H54 (cell line): ENCODE measurements at regions not wholly inside any gene's neighbourhood (a gene's known extent, or its start where the extent isn't known, plus 50 kb on each side); places are given as distances from the start of the nearest gene placed in this dataset.
"Not testable (repeated sequence)": the region's sequence is repeated elsewhere in the genome, so short reads cannot be mapped to it uniquely, and the experiment has no call there.

ENCODE experiments used
- DNase-seq: peaks from one replicate; pipeline ENCODE4 v3.0.0; 2011; ENCODE audit warnings: low spot score, mixed read lengths; ENCODE audit not compliant: insufficient read length
- FAIRE-seq: peaks from 3 replicates; lab custom pipeline; 2011; peaks lifted over from hg19 to GRCh38; lab: Jason Lieb, UNC
- POLR2A ChIP-seq: IDR thresholded peaks from 2 replicates; pipeline ENCODE4 v1.6.1; 2011; ENCODE audit warnings: low read depth, mild to moderate bottlenecking, low read length

DNA sequence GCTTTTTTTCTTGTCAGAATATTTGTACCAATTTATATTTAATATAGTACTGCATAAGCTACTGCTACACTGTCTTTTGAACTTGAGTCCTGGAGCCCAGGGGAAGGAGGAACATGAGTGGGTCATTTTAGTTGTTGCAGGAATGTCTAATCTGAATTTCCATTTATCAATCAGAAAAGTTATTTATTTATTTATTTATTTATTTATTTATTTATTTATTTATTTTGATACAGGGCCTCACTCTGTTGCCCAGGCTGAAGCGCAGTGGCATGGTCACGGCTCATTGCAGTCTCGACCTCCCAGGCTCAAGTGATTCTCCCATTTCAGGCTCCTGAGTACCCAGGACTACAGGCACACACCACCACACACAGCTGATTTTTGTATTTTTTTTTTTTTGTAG is 712.6 kb downstream of the NR2F1-AS1 start:
- DNase-seq (no peak), FAIRE-seq (no peak)
- no peak for TF ChIP-seq POLR2A

DNA sequence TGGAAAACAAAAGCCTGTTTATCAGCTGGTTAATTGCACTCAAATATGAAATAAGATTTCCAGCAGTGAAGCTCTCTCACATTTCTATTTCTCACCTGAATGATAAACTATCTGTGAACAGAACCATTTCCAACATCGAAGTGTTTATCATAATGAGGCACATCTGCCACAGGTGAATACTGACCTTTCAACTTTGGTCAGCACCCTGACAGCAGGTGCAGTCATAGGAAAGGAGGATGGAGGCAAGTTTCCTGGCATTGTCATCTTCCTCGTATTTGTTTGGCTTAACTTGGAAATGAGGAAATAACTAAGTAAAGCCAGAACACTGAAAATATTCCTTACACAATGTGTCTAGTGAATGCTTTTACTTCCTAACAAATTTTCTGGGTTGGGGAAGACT is 716.4 kb downstream of the NR2F1-AS1 start:
- DNase-seq (no peak), FAIRE-seq (no peak)
- TF ChIP-seq POLR2A: no peak

DNA sequence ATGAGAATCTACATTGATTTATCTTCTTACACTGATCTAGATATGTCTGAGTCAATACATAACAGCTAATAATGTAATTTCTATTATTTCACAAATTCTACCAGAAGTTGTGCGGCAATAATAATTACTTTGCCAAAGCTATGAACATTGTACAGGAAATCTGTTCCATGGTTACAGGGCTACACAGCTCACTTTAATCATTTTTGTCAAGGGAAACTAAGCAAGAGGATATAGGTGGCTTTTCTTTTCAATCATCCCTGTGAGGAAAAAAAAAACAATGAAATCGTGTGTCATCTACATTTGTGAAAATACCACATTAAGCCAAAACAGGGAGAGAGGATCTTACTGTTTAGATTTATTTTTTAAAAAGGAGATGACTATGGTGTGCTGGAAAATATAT is 717.4 kb downstream of the NR2F1-AS1 start:
- TF ChIP-seq POLR2A: no peak
- DNase-seq: no peak
- FAIRE-seq: no peak

DNA sequence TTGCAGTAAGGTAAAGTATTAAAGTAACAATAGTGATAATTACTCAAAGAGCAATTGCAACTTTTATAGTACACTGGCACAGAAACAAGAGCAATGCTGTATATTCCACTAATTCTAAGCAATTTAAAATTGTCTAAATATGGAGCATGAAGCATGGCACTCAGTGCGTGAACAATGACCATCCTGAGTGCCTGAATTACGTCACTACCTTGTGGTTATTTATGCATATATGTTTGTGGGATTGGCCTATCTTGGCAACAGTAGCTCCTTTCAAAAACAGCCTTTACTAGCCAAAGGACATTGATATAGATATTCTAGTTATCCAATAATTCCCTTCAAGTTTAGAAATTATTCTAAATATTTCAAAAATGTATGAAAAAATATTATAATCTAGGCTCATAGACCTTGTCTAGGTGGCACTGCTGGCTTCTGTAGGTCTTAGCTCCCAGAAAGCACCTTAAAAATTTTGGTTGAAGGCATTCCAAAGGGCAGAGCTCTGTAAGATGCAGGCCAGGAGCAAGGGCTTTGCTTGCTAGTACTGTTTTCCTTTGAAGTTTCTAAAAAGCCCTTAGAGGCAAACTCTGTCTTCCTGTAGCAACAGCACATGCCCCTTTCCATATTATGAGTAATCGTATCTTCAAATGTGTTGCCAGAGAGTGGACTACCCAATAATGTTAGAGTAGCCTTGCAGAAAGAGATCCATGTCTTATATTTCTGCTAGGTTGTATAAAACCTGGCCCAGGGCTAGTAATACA is 719.3 kb downstream of the NR2F1-AS1 start:
- no peak for TF ChIP-seq POLR2A
- FAIRE-seq: no peak
- no peak for DNase-seq

DNA sequence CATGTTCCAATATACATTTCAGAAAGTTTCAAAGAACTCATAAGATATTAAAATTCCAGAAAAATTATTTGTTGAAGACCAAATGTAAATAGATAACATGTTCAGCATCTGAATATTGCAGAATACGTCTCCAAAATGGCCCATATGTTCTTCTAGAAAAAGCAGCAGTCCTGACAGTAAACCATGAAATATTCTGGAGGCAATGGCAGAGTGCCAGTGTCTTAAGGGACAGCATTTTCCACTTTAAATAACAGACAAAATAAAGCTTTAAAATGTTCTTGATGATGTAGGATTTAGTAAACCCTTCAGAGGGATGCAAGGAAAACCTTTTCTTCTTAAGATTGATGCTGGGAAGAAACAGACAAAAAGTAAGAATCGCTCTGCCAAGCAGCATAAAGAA is 721.0 kb downstream of the NR2F1-AS1 start:
- TF ChIP-seq POLR2A: no peak
- DNase-seq: no peak
- no peak for FAIRE-seq

DNA sequence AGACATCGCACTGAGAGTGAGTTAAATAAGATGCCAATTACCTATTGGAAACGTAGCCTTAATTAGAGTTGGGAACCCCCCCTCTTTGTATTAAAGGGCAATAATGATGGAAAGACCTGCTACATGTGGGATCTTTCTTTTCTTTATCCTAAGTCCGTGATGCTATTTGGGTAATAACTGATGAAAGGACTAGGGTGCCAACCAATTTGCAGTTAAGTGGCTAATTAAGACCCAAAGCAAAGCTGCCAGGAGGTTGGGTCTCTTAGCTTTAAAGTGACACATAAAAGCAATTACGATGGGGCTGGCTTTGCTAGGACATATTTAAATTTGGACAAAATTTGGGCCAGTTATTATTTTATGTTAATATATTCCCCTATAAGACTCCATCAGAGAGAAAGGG is 728.8 kb downstream of the NR2F1-AS1 start:
- no peak for FAIRE-seq
- DNase-seq: no peak
- no peak for TF ChIP-seq POLR2A

DNA sequence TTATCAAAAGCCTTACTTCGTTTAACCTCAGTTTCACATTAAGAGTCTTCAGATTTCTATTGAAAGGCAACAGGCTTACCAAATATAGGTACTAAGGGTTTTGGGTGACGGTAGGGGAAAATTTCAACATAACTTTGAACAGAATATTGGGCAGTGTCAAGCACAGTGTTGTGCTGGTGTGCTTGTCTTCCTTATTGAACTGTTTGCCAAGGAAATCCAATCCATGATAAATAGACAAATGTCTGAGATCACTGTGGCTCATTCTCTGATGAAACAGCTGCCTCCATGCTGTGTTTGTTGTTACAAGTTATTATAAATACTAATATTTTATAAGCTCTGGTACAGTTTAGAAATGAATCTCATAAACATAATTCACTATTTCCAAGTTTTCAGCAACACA is 730.1 kb downstream of the NR2F1-AS1 start:
- DNase-seq (no peak), FAIRE-seq (no peak)
- TF ChIP-seq POLR2A: no peak

DNA sequence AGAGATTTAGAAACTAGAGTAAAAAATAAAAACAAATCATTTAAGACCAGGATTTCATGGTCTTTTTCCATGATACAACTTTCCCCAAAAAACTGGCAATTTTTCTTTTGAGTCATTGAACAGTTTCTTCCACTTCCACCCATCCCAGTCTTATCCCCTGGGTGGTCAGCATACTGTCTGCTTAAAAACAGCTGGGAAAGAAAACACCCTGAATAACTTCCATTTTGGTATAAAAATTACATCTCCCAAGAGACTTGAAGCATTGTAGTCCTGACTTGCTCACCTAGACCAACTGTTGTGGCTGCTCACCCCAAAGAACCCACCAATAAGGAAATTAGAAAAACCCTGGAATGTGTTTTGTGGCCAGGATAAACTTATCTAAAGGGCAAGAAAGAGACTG is 731.3 kb downstream of the NR2F1-AS1 start:
- DNase-seq (no peak), FAIRE-seq (no peak)
- TF ChIP-seq POLR2A: no peak

DNA sequence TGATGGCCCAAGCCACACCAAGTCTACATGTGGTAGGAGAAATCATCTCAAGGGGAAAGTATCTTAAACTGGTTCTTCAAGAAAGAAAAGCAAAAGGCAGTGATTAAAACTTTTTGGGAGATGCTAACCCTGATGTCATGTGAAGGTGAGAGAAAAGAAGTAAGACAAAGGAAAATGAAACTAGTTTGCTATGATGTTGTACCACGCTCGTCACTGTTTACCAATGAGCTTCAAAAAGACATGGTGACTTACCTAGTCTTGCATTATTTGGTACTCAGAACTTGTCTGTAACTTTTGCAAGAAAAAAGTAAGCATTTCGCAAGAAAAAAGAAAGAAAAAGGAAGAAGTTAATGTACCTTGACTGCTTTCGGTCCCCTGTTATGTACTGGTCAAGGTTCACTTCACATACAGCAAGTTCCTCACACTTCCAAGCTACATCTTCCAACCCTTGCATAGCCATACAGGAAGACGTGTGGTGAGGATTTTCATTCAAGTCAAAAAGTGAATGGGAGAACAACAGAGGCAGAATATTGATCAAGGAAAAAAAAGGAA is 739.3 kb downstream of the NR2F1-AS1 start:
- DNase-seq: no peak
- peak; percentile 52 for FAIRE-seq
- TF ChIP-seq POLR2A: no peak

DNA sequence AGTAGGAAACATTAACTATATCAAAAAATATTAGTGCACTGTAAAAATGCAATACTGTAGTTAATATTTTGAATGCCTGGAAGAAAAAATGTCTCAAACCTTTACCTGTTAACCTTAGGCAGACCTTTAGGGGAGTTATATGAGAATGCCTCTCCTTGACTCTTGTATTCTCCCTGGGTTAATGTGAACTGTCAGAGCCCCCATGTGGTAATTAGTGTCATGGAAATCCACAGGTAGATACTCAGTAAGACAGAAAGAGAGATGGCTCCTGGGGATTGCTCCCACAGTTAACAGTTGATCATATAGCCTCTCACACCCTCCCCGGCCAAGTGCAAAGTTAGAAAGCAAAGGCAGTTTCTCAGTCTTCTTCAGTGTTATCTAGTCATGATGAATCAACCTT is 742.8 kb downstream of the NR2F1-AS1 start:
- peak; percentile 27 for FAIRE-seq
- DNase-seq: no peak
- no peak for TF ChIP-seq POLR2A

DNA sequence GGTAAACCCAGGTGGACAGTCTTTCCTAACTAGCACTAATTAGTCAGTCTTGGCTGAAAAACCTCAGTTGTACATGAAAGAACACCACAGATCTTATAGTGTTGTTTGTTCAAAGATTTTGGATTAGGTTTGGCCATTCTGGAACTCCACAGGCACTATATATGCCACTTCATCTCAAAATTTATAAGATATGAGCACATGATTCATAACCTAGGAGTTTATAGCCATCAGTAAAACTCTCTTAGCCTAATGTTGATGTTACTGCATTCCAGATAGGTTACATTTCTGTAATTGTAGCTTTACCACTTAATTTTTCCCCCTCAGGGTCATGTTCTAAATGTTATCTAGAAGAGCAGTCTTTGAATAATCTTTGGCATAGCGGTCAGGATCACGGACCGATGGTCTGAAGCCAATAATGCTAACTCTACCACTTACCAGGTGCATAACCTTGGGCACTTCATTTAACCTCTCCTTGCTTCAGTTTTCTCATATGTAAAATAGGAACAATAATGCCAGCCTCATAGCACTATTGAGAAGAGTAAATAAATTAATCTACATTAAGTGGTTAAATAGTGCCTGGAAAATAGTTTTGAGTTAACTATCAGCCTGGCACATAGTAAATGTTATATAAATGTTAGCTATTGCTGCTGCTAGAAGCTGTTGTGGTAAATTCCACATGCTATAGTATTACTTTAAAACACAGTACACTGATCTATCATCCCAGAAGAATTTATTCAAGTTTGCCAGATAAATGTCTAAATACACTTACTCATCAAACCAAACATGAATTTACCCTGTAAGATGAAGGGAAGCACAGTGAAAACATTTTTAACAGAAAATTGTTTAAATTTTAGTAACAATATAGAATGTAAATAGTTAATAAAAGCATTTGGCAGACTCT is 743.9 kb downstream of the NR2F1-AS1 start:
- FAIRE-seq: peak; percentile 52
- no peak for TF ChIP-seq POLR2A
- DNase-seq: no peak

DNA sequence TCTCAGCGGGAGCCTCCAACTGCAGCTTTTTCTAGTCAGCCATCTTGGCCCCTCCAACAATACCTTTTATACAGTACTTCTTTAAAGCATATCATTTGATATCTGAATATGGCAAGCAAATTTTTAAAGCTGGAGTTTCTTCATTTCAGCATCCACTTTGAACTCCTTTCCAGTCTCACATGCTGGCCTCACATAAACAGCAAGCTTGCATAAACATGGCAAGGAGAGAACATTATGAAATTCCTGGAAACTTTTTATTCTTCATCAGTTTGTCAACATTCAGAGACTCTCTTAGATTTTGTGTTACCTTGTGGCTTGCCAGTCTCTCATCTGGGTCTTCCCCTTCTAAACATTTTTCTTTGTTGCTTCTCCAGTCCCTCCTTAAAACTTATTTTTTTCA is 745.3 kb downstream of the NR2F1-AS1 start:
- no peak for FAIRE-seq

DNA sequence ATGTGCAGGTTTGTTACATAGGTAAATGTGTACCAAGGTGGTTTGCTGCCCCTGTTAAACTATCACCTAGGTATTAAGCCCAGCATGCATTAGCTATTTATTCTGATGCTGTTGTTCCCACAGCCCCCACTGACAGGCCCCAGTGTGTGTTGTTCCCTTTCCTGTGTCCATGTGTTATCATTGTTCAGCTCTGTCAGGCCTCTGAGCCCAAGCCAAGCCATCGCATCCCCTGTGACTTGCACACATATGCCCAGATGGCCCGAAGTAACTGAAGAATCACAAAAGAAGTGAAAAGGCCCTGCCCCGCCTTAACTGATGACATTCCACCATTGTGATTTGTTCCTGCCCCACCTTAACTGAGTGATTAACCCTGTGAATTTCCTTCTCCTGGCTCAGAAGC is 757.5 kb downstream of the NR2F1-AS1 start:
- not testable (repeated sequence) for FAIRE-seq, DNase-seq

More for the DNA sequence above, 745.3 kb downstream of the NR2F1-AS1 start:
- DNase-seq: no peak
- no peak for TF ChIP-seq POLR2A

DNA sequence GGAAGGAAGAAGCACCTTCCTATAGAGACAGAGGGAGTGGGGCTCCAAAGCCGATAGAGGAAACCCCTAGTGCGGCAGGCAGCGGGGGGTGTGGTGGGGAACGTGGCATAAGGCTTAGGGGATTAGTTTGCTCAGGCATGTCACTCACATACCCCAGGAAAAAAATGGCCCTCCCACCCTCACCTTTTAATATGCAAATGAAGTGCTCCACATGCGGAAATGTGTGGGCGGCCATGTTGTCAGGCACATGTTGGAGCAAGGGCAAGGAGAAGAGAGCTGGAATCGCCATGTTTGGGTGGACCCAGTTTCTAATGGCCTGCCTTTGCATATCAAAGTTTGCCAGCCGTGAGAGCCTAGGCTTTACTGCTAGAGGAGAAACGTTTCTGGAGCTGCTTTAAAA is 758.8 kb downstream of the NR2F1-AS1 start:
- DNase-seq (no peak), FAIRE-seq (no peak)
- no peak for TF ChIP-seq POLR2A

DNA sequence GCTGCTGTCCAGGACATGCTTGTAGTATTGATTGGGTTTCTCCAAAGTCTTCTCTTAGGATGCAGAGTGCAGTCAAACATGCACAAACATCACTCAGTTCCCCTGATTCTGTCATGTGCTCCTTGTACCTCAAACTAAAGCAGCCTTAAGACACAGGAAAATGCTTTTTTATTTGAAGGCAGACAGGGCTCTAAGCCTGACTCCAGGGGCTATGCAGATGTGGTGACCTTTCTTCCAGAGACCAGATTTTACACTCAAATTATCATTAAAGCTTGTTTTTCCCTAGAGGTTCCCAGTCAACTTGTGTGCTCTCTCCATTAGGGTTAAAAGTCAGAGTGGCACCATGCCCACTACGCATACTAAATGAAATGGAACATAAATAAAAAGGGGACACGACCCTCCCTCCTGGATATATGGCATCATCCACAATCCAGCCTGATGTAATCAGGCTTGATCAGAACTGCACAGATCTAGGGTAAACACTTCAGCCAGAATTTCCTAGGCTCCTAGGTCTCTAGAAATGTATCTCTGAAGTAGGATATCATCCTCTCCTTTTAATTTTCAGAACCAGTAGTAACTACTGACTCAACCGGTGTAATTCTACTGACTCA is 771.1 kb downstream of the NR2F1-AS1 start:
- DNase-seq (no peak), FAIRE-seq (no peak)
- TF ChIP-seq POLR2A: no peak
